HG02623 (cell line): ENCODE measurements at regions not wholly inside any gene's neighbourhood (a gene's known extent, or its start where the extent isn't known, plus 50 kb on each side); places are given as distances from the start of the nearest gene placed in this dataset.

Experiments used
- ATAC-seq: cut with Tn5 transposase; IDR thresholded peaks from one replicate; pipeline ENCODE4 v1.9.1; 2021; ENCODE audit warnings: moderate library complexity; ENCODE audit not compliant: unreplicated experiment

DNA sequence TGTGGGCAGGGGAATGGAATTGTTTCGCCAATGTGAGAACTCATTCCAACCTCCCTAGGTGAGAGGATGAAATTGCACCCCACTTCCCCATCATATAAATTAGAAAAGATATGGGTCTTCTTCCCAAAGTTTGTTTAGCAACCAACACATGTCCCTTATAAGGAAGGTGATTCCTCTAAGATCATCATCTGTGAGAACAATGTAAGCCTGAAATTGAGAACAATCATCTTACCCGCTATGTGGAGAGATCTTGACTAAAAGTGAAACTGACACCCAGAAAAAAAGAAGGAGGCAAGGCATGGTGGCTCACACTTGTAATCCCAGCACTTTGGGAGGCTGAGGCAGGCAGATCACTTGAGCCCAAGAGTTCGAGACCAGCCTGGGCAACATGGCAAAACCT is 173.2 kb upstream of the HMGA2 start:
- no peak for ATAC-seq

- no peak for ATAC-seq
Measured at GRCh38 chr12:65653321-65653720, 171.0 kb upstream of the HMGA2 start.

GRCh38 chr12:65653946-65654629 is 170.2 kb upstream of the HMGA2 start:
- no peak for ATAC-seq

GRCh38 chr12:65655074-65655493 is 169.2 kb upstream of the HMGA2 start:
- no peak for ATAC-seq

GRCh38 chr12:65656156-65656882 is 168.0 kb upstream of the HMGA2 start:
- ATAC-seq, result no peak

DNA sequence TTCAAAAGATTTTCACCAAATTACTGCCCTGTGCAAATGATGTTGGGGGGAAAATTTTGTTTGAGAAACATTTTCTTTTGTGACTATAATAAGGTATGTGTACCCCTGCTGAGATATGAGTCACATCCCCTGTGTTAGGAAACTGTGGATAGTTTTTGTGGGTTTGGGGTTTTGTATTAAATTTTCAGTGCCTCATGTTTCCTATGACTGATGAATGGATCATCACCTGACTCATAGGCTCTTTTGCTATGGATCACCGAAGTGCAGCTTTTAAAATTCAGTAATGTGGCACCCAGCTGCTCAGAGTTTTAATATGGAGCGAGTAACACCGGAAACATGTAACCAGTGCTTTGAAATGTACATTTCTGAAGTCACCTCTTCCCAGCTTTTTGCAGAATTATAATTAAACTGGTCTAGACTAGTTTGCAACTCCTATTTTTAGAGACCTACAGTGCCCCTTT is 167.4 kb upstream of the HMGA2 start:
- ATAC-seq, result no peak

DNA sequence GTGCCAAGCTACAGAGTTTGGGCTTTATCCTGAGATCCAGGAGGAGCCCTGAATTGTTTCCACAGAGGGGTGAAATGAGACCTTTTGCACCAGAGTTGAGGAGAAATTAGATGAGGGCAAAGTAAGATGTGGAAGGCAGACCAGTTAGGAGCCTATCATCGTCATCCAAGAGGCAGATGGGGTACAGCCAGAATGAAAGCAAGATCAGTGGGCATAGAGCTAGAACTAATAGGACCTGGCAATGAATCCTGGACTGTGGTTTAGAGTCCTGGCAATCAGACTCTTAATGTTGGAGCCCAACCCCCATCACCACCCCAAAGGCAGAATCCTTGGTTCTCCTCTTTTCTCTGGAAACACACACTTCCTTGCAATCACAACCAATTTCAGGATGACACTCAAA is 166.6 kb upstream of the HMGA2 start:
- ATAC-seq, result no peak

- ATAC-seq, result no peak
Measured at GRCh38 chr12:65658360-65658759, 165.9 kb upstream of the HMGA2 start.

DNA sequence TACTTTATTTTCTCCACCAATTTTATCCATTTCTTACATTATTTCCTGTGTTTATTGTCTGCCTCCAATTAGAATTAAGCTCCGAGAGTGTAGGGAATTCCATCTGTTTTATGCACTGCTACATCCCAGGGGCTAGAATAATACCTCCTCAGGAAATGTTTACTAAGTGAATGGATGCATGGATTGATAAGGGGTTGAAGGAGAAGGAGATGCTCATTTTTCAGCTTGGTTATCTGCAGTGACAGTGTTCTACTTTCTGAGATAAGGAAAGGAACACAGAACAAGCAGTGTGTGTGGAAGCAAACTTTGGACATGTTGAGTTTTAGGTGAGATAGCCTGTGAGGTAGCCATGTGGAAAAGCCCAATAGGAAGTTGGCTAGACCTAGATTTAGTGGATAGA is 164.6 kb upstream of the HMGA2 start:
- ATAC-seq, result no peak

DNA sequence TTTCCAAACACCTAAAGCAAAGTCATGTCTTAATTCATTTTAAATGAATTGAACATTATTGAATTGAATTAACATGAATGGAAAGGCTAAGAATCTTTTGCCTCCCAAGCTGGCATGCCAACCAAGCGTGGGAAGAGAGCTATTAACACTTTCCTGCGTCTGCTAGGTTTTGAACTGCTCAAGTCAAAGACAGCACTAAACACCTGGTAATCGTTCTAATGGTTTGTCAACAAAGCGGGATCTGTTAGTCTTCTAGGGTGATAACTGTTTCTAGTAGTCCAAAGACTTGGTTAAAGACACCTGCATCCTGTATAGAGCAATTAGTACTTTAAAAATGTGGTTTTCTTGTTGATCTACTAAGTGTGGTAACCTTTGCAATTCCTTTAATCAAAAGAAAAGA is 164.2 kb upstream of the HMGA2 start:
- no peak for ATAC-seq

DNA sequence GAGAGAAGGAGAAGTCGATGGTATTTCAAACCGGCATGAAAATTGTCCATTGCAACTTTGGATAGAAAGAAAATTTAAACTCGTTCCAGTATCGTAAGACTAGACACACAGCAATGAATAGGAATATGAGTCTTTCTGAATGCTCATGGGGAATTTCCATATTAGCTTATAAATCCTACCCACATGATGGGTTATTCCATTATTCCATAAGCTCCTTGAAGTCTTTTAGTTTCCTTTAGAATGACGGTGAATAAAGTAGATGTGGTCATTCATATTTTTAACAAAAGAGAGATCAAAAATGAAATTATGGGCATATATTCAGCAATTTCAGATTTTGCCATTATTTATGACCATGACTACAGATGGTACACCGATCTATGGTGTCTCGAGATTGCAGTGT is 163.4 kb upstream of the HMGA2 start:
- no peak for ATAC-seq

DNA sequence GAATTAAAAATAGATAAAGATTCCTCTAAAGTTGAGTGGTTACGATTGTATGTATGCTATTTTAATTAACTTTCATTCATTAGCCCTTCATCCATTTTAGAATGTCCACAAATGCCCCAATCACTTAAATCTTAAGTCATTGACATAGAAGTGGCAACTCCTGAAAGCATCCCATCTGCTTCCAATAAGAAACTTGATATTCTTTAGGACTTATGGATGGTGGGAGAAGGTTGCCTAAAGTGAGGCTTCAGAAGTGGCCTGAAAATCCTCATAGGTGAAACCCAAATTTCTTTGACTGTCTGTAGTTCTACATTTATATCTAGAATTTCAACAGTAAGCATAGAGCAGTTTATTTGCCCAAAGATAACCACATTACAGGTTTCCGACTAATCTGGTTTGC is 161.7 kb upstream of the HMGA2 start:
- no peak for ATAC-seq

- ATAC-seq, result no peak
Measured at GRCh38 chr12:65663097-65663496, 161.2 kb upstream of the HMGA2 start.

GRCh38 chr12:65663648-65664047 is 160.6 kb upstream of the HMGA2 start:
- ATAC-seq, result no peak

GRCh38 chr12:65664715-65665250 is 159.5 kb upstream of the HMGA2 start:
- ATAC-seq, result no peak

DNA sequence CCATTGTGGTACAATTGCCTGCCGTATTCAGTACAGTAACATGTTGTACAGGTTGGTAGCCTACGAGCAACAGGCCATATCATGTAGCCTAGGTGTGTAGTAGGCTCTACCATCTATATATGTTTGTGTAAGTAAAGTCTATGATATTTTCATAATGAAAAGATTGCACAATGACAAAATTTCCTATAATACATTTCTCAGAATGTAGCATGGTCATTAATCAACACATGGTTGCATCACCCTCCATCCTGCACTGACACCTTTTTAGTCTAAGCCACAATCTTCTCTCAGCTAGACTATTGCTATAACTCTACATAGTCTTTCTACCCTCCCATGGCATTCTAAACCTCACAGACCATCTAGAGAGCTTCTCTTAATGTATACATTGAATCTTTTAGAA is 158.5 kb upstream of the HMGA2 start:
- no peak for ATAC-seq

- ATAC-seq, result no peak
Measured at GRCh38 chr12:65666876-65667275, 157.4 kb upstream of the HMGA2 start.

DNA sequence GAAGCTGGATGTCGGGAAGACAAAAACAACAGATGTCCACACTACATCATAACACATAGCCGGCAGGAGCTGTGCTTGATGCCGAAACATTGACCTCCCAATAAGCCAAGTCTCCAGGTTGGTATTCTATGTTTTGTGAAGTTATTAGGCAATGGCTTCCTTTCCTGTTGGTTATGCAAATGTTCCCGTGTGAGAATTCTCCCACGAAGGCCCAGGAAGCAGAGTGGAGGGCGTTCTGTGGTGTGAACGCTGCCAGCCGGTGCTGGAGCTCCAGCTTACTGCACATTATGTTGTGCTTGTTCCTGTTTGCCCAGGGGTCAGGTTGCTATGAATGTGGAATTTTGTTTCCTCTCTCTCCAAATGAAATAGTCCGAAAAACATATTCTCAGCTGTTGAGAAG is 156.4 kb upstream of the HMGA2 start:
- ATAC-seq, result no peak

DNA sequence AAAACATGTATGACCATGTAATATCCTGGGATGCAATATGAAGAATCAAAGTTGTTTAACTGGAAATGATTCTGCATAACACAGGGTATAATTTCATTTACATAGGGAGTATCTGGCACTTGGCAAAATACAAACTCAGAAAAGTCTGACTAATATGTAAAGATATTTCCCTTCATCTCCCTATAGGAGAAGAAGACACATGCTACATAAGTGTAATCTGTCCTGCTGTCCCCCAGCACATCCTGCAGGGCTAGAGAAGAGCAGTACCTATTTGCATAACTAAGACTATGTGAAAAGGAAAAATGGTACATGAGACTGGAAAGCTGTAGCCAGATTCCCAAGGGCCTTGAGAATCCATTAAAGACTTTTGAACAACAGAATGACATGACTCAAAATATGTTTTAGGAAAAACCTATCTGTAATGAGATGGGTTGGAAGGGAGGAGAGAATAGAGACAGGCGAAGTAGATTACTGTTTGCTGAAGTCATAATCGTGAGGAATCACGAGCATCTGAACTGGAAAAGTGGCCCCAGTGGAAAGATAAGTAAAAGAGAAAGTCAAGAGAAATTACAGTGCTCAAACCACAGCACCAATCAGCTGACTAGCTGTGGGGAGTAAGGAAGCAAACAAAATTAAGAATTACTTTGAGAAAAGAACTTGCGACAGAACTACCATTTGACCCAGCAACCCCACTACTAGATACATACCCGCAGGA is 155.1 kb upstream of the HMGA2 start:
- ATAC-seq, result no peak

DNA sequence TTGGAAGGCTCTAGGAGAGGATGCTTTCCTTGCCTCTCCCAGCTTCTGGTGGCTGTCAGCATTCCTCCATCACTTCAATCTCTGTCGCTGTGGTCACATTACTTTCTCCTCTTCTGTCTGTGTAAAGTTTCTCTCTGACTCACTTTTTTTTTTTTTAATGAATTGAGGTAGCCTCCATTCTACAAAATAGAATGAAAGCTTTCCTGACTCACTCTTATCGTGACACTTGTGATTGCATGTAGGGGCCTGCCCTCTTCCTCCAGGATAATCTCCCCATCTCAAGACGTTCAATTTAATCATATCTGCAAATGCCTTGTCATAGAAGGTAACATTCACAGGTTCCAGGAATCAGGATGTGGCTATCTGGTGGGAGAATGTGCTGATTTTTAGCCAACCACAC is 153.5 kb upstream of the HMGA2 start:
- no peak for ATAC-seq

DNA sequence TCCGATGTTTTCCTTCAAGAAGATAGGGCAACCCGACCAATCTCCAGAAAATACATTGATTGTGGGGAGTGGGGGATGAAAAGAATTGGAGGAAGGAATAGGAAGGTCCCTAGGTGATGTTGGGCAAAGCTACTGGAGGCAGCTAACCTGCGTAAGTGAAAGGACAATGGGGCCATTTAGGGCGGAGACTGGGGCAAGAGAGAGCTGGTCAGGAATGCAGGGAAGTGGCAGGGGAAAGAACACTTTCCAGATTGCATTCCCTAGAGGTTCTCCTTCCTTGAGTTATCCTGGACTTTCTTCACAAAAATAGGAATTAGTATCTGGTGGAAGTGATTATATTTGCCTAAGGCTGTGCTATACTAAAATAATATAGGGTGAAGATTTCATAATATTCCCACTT is 151.8 kb upstream of the HMGA2 start:
- no peak for ATAC-seq
